OCI-LY7 (cell line): ENCODE measurements at regions not wholly inside any gene's neighbourhood (a gene's known extent, or its start where the extent isn't known, plus 50 kb on each side); places are given as distances from the start of the nearest gene placed in this dataset.

ENCODE experiments used
- CTCF ChIP-seq: fragments of 200-600 bp; sonication (generic); conservative IDR thresholded peaks from 2 replicates; pipeline ENCODE4 v1.5.1; 2014; ENCODE audit warnings: mild to moderate bottlenecking, antibody characterized with exemption, low read length, moderate library complexity, mixed read lengths
- EZH2phosphoT487 ChIP-seq: fragments of 200-600 bp; sonication (generic); IDR thresholded peaks from 2 replicates; pipeline ENCODE4 v1.6.1; 2018; ENCODE audit warnings: low read depth, borderline replicate concordance, mild to moderate bottlenecking, mixed run types, antibody characterized with exemption, low read length, moderate library complexity, mixed read lengths

GRCh38 chr19:14301150-14301549, 80.1 kb upstream of the ADGRE5 start:
- TF ChIP-seq CTCF (no peak), EZH2phosphoT487 (no peak)
